Endothelial cell of umbilical vein (primary cell): ENCODE measurements at regions not wholly inside any gene's neighbourhood (a gene's known extent, or its start where the extent isn't known, plus 50 kb on each side); places are given as distances from the start of the nearest gene placed in this dataset.

ENCODE experiments used
- CTCF ChIP-seq, 2 donors: IDR thresholded peaks; 1 replicate in 1 of 2; 2 replicates in 1 of 2; pipeline ENCODE4 v1.5.1; 2011; ENCODE audit warnings: low read length in 2 of 2, mild to moderate bottlenecking in 2 of 2, moderate library complexity in 2 of 2, control low read depth in 1 of 2, inconsistent platforms in 1 of 2, low read depth in 1 of 2; ENCODE audit not compliant: insufficient read depth in 1 of 2; ENCODE audit errors: extremely low read depth in 1 of 2
- EZH2 ChIP-seq: IDR thresholded peaks from 2 replicates; pipeline ENCODE4 v1.6.1; 2012; ENCODE audit warnings: borderline replicate concordance, low read depth, mild to moderate bottlenecking, moderate library complexity, low read length, inconsistent platforms; ENCODE audit not compliant: severe bottlenecking
- JUN ChIP-seq: IDR thresholded peaks from 2 replicates; pipeline ENCODE4 v1.6.1; 2011; ENCODE audit warnings: borderline replicate concordance, low read depth; ENCODE audit not compliant: insufficient read length, insufficient read depth
- POLR2A ChIP-seq: IDR thresholded peaks from 2 replicates; pipeline ENCODE4 v1.6.1; 2012; ENCODE audit warnings: low read depth, mild to moderate bottlenecking, control low read depth, low read length
- POLR2AphosphoS5 ChIP-seq: IDR thresholded peaks from 2 replicates; pipeline ENCODE4 v1.6.1; 2012; ENCODE audit warnings: low read depth, mild to moderate bottlenecking, control low read depth, low read length, moderate library complexity; ENCODE audit not compliant: insufficient read depth

GRCh38 chr3:73294537-73294936 lies 233.1 kb downstream of the EBLN2 start:
- TF ChIP-seq CTCF (IDR thresholded peaks at IDR 0.05; ENCODE audit: extremely low read depth in 1 of 2, insufficient read depth in 1 of 2, low read depth in 1 of 2, low read length in 2 of 2) = no peak
- no peak for TF ChIP-seq EZH2
- no peak for TF ChIP-seq JUN
- no peak for TF ChIP-seq POLR2A
- TF ChIP-seq POLR2AphosphoS5 = no peak
